ENCODE measurements at regions not wholly inside any gene's neighbourhood (a gene's known extent, or its start where the extent isn't known, plus 50 kb on each side); places are given as distances from the start of the nearest gene placed in this dataset.

DNA sequence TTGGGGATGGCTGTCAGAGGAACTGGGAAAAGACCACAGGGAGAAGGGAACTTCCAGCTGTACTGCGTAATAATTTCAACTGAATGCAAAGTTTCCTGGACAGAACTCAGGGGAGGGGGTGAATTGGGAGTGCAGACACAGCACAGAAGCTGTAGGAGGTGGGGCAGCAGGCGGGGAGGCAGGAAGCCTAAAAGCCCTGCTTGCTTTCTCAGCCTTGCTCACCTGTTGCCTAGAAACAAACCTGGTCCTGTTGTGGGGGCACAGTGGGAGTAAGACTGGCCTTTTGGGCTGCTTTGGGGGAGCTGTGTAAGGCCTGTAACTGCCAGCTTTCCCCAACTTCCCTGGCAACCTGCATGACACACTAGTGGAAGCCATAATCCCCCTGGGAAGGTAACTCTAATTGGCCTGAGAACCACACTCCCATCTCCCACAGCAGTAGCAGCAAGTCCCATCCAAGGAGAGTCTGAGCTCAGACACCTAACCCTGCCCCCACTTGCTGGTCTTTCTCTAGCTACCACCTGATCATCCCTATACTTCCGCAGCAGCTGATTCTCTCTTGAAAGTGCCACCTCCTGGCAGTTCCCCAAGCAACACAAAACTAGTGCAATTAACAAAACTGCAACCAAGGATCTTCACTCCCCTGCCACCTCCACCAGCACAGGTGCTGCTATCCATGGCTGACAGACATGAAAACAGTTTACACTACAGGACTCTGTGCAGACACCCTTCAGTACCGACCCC is 1239.3 kb downstream of the SORCS1 start:
- Histone ChIP-seq H4K20me1 (ENCODE audit: insufficient read depth, low read length) (no peaks in the 10 kb centered on the region), H3K27ac (ENCODE audit: low read length) (no peak overlapping the region), H3K9me3 (replicated peaks; ENCODE audit: insufficient read depth, low read length) (no peaks in the 10 kb centered on the region), H3K9me2 (replicated peaks; ENCODE audit: insufficient read depth, low read length) (no peaks in the 10 kb centered on the region), H3F3A (ENCODE audit: insufficient read depth, low read length) (no peaks in the 10 kb centered on the region), H3K27me3 (replicated peaks; ENCODE audit: insufficient read depth, low read length) (no peaks in the 10 kb centered on the region), H3K36me3 (replicated peaks; ENCODE audit: insufficient read depth, low read length) (no peaks in the 10 kb centered on the region), H3K4me1 (ENCODE audit: low read length) (no peaks in the 10 kb centered on the region), H2AFZ (ENCODE audit: low read length) (no peak overlapping the region), H3K4me2 (ENCODE audit: low read depth, low read length) (no peak overlapping the region), H3K79me2 (ENCODE audit: low read length) (no peaks in the 10 kb centered on the region), H3K4me3 (ENCODE audit: low read length) (no peak overlapping the region), H3K9ac (ENCODE audit: low read length) (no peak overlapping the region)
- DNase-seq: no peak
- TF ChIP-seq, protein P1, sequence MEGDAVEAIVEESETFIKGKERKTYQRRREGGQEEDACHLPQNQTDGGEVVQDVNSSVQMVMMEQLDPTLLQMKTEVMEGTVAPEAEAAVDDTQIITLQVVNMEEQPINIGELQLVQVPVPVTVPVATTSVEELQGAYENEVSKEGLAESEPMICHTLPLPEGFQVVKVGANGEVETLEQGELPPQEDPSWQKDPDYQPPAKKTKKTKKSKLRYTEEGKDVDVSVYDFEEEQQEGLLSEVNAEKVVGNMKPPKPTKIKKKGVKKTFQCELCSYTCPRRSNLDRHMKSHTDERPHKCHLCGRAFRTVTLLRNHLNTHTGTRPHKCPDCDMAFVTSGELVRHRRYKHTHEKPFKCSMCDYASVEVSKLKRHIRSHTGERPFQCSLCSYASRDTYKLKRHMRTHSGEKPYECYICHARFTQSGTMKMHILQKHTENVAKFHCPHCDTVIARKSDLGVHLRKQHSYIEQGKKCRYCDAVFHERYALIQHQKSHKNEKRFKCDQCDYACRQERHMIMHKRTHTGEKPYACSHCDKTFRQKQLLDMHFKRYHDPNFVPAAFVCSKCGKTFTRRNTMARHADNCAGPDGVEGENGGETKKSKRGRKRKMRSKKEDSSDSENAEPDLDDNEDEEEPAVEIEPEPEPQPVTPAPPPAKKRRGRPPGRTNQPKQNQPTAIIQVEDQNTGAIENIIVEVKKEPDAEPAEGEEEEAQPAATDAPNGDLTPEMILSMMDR (IDR thresholded peaks at IDR 0.05; ENCODE audit: low read length): no peak
- TF ChIP-seq EZH2phosphoT487 (IDR thresholded peaks at IDR 0.05; ENCODE audit: low read length): no peak

DNA sequence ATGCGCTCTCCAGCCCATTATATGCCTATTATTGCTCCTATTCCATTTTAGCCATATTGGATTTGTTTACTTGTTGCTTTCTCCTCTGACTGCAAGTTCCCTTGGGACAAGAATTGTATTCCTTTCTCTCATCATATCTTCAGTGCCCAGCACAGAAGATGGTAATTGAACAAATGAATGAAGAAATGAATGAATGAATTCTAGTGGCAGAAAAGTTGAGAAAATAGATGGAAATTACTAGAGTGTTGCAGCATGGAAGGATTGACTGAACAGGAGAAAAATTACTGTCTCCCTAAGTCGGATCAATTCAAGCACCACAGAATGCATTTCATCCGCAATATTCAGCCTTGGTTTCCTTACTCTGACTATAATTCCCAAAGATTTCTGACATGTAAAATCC is 1243.2 kb downstream of the SORCS1 start:
- DNase-seq: no peak
- TF ChIP-seq, protein P1 (IDR thresholded peaks at IDR 0.05; ENCODE audit: low read length): no peak
- TF ChIP-seq EZH2 (optimal IDR thresholded peaks at IDR 0.05; ENCODE audit: low read depth, low read length) (no peak), EZH2phosphoT487 (IDR thresholded peaks at IDR 0.05; ENCODE audit: low read length) (no peak)
- no peaks in the 10 kb centered on the region for H3K27me3 ChIP-seq (replicated peaks; ENCODE audit: insufficient read depth, low read length)
- no peaks in the 10 kb centered on the region for H3K9me2 ChIP-seq (replicated peaks; ENCODE audit: insufficient read depth, low read length)
- H3K9ac ChIP-seq (ENCODE audit: low read length): no peak overlapping the region
- H3K4me3 ChIP-seq (ENCODE audit: low read length): no peak overlapping the region
- no peak overlapping the region for H3K4me2 ChIP-seq (ENCODE audit: low read depth, low read length)
- no peaks in the 10 kb centered on the region for H3K79me2 ChIP-seq (ENCODE audit: low read length)
- no peak overlapping the region for H3K27ac ChIP-seq (ENCODE audit: low read length)
- no peak overlapping the region for H2AFZ ChIP-seq (ENCODE audit: low read length)
- no peaks in the 10 kb centered on the region for H4K20me1 ChIP-seq (ENCODE audit: insufficient read depth, low read length)
- H3K4me1 ChIP-seq (ENCODE audit: low read length): no peaks in the 10 kb centered on the region
- H3F3A ChIP-seq (ENCODE audit: insufficient read depth, low read length): no peaks in the 10 kb centered on the region
- no peaks in the 10 kb centered on the region for H3K9me3 ChIP-seq (replicated peaks; ENCODE audit: insufficient read depth, low read length)
- no peaks in the 10 kb centered on the region for H3K36me3 ChIP-seq (replicated peaks; ENCODE audit: insufficient read depth, low read length)

DNA sequence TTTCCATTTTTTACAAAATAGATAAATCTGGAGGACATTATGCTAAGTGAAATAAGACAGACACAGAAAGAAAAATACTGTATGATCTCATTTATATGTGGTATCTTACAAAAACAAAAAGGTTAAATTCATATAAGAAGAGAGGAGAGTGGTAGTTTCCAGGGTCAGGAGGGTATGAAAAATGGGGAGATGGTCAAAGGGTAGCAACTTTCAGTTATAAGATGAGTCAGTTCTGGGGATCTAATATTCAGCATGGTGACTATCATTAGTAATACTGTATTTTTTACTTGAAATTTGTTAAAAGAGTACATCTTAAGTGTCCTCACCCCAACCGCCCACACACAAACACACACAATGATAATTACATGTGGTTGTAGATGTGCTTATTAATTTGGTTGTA is 1250.1 kb downstream of the SORCS1 start:
- no peaks in the 10 kb centered on the region for H3K79me2 ChIP-seq (ENCODE audit: low read length)
- H3K9me2 ChIP-seq (replicated peaks; ENCODE audit: insufficient read depth, low read length): no peaks in the 10 kb centered on the region
- no peaks in the 10 kb centered on the region for H3F3A ChIP-seq (ENCODE audit: insufficient read depth, low read length)
- no peak overlapping the region for H3K27ac ChIP-seq (ENCODE audit: low read length)
- H3K4me1 ChIP-seq (ENCODE audit: low read length): no peaks in the 10 kb centered on the region
- TF ChIP-seq, protein P1 (IDR thresholded peaks at IDR 0.05; ENCODE audit: low read length): no peak
- TF ChIP-seq EZH2 (optimal IDR thresholded peaks at IDR 0.05; ENCODE audit: low read depth, low read length) (no peak), EZH2phosphoT487 (IDR thresholded peaks at IDR 0.05; ENCODE audit: low read length) (no peak)
- H3K9ac ChIP-seq (ENCODE audit: low read length): no peak overlapping the region
- no peak for DNase-seq
- H4K20me1 ChIP-seq (ENCODE audit: insufficient read depth, low read length): no peaks in the 10 kb centered on the region
- H2AFZ ChIP-seq (ENCODE audit: low read length): no peak overlapping the region
- no peaks in the 10 kb centered on the region for H3K27me3 ChIP-seq (replicated peaks; ENCODE audit: insufficient read depth, low read length)
- no peaks in the 10 kb centered on the region for H3K9me3 ChIP-seq (replicated peaks; ENCODE audit: insufficient read depth, low read length)
- H3K4me3 ChIP-seq (ENCODE audit: low read length): no peak overlapping the region
- no peak overlapping the region for H3K4me2 ChIP-seq (ENCODE audit: low read depth, low read length)
- H3K36me3 ChIP-seq (replicated peaks; ENCODE audit: insufficient read depth, low read length): no peaks in the 10 kb centered on the region

Measured in MM.1S (cell line).